ENCODE measurements at regions not wholly inside any gene's neighbourhood (a gene's known extent, or its start where the extent isn't known, plus 50 kb on each side); places are given as distances from the start of the nearest gene placed in this dataset.

- ChIA-PET POLR2A (no interaction called here), CTCF (no interaction called here)
- H3K27me3 Mint-ChIP-seq, result peaks cover 5% of the 10 kb centered on the region
- no peaks in the 10 kb centered on the region for H3K4me1 Mint-ChIP-seq
- H3K27ac Mint-ChIP-seq, result no peak overlapping the region
- H3K9me3 Mint-ChIP-seq, result peaks cover 6% of the 10 kb centered on the region
- H3K4me3 Mint-ChIP-seq, result no peak overlapping the region
- DNase-seq, result no peak
- no peaks in the 10 kb centered on the region for H3K36me3 Mint-ChIP-seq (ENCODE audit: low read depth)
These were observed 421.9 kb upstream of the CADM1 start for GRCh38 chr11:115926138-115926537.

DNA sequence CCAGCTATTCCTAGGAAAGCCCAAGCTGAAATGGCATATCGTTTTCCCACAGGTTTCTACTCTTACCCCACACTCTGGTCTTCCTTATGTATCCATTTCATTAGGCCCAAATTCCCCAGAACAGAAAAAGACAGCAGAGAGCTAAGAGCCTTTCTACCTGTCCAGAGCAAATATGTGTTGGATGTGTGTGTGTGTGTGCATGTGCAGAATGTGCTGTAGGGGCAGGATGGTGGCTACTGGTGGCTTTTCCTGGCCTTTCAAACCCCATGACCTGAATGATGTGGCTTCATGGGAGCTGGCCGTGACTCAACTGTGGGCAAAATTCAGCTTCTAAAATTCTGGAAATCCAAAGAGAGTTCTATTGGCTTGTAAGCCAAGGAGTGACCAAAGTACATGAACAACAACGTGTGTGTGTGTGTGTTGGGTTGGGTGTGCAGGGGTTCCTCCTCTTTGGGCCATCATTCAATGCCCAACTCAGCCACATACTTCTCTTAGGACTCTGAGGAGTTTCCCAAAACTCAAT is 421.4 kb upstream of the CADM1 start:
- Mint-ChIP-seq H3K4me1 (no peaks in the 10 kb centered on the region), H3K4me3 (no peak overlapping the region)

GRCh38 chr11:115924744-115925567 is 420.7 kb upstream of the CADM1 start:
- CTCF ChIA-PET, result no interaction called here
- H3K9me3 Mint-ChIP-seq, result peaks cover 8% of the 10 kb centered on the region
- H3K27ac Mint-ChIP-seq, result no peak overlapping the region
- H3K4me1 Mint-ChIP-seq, result no peaks in the 10 kb centered on the region
- peaks cover 3% of the 10 kb centered on the region for H3K27me3 Mint-ChIP-seq
- H3K4me3 Mint-ChIP-seq, result no peak overlapping the region
- POLR2A ChIA-PET, result no interaction called here
- no peaks in the 10 kb centered on the region for H3K36me3 Mint-ChIP-seq (ENCODE audit: low read depth)
- no peak for DNase-seq

More for the DNA sequence above, 421.4 kb upstream of the CADM1 start:
- Mint-ChIP-seq H3K9me3 (peaks cover 8% of the 10 kb centered on the region), H3K27me3 (peaks cover 5% of the 10 kb centered on the region), H3K27ac (no peak overlapping the region), H3K36me3 (ENCODE audit: low read depth) (no peaks in the 10 kb centered on the region)
- POLR2A ChIA-PET, result no interaction called here
- no peak for DNase-seq
- CTCF ChIA-PET, result no interaction called here

GRCh38 chr11:115922876-115923275 is 418.7 kb upstream of the CADM1 start:
- ChIA-PET POLR2A (no interaction called here), CTCF (no interaction called here)
- Mint-ChIP-seq H3K36me3 (ENCODE audit: low read depth) (no peaks in the 10 kb centered on the region), H3K4me1 (peaks cover 6% of the 10 kb centered on the region), H3K27ac (no peak overlapping the region), H3K9me3 (peaks cover 8% of the 10 kb centered on the region), H3K4me3 (no peak overlapping the region), H3K27me3 (no peaks in the 10 kb centered on the region)
- no peak for DNase-seq

DNA sequence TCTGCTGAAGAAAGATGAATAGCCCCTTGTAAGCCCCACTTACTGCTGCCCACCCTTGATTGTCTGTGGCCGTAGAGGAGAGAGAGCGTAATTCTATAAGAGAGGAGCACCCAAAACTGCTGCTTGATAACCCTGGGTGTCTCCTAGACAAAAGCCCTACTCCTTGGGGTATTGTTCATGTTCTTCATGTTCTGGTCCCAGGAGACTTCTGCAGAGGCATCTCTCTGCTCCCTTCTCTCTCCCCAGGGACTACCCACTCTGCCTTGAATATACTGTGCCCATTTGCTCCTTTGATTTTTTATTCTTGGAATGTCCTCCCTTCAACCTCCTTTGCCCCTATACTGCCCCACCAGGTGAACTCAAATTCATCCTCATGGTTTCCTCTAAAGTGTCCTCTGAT is 417.8 kb upstream of the CADM1 start:
- Mint-ChIP-seq H3K9me3 (peaks cover 4% of the 10 kb centered on the region), H3K36me3 (ENCODE audit: low read depth) (no peaks in the 10 kb centered on the region), H3K27ac (no peak overlapping the region), H3K27me3 (no peaks in the 10 kb centered on the region), H3K4me3 (no peak overlapping the region), H3K4me1 (peaks cover 6% of the 10 kb centered on the region)
- ChIA-PET CTCF (no interaction called here), POLR2A (no interaction called here)
- no peak for DNase-seq

DNA sequence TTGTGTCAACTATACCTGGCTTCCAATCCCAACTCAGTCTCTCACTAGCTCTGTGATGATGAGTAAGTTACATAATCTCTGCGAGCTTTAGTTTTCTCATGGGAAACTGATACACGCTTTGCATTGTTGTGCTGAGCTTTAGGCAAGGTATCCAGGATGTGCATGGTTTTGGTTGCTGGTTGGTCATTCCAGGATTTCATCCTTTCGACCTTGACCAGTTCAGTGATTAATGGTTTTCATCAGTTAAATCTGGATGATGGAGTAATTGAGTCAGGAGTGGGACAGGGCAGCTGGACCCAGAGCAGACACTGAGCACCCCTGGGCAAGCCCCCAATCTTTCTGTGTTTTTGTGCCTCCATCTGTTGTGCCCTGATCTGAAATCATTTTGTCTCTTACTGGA is 417.3 kb upstream of the CADM1 start:
- Mint-ChIP-seq H3K4me1 (peaks cover 6% of the 10 kb centered on the region), H3K4me3 (no peak overlapping the region), H3K27me3 (no peaks in the 10 kb centered on the region), H3K36me3 (ENCODE audit: low read depth) (no peaks in the 10 kb centered on the region), H3K9me3 (peaks cover 4% of the 10 kb centered on the region), H3K27ac (no peak overlapping the region)
- CTCF ChIA-PET, result no interaction called here
- POLR2A ChIA-PET, result no interaction called here
- DNase-seq, result no peak

DNA sequence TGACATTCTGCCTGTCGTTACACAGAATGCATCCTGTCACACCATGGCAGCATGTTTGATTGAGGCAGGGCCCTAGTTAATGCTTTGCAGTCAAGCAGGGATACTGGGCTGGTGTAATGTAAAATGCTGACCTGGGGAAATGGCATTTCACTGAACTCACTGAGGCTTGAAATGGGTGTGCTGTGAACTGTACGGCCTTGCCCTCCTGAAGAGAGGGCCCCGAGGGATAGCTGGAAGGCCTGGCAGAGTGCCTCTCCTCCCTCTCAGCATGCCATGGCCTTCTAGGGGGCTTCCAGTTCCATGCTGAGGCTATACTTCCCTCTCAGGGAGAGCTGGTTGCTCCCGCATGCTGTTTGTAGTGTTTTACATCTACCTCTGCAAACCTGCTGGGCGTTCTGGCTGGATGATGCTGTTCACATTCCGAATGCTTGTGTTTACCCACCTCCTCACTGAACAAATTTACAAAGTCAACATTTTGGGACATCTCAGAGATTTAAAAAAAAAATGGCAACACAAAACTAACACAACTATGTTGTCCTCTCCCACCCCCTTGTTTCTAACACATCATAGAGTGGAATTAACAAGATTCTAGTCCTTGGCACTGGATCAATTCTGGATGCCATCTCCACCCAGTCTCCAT is 416.7 kb upstream of the CADM1 start:
- Mint-ChIP-seq H3K9me3 (peaks cover 4% of the 10 kb centered on the region), H3K27ac (no peak overlapping the region), H3K27me3 (no peaks in the 10 kb centered on the region), H3K36me3 (ENCODE audit: low read depth) (no peaks in the 10 kb centered on the region), H3K4me3 (no peak overlapping the region), H3K4me1 (peaks cover 6% of the 10 kb centered on the region)
- DNase-seq, result no peak
- CTCF ChIA-PET, result no interaction called here
- POLR2A ChIA-PET, result no interaction called here

- Mint-ChIP-seq H3K4me1 (peaks cover 6% of the 10 kb centered on the region), H3K27ac (no peak overlapping the region), H3K9me3 (peaks cover 4% of the 10 kb centered on the region), H3K36me3 (ENCODE audit: low read depth) (no peaks in the 10 kb centered on the region), H3K4me3 (no peak overlapping the region), H3K27me3 (no peaks in the 10 kb centered on the region)
- DNase-seq, result no peak
- CTCF ChIA-PET, result no interaction called here
- POLR2A ChIA-PET, result no interaction called here
These were observed 415.9 kb upstream of the CADM1 start for GRCh38 chr11:115920092-115920461.

GRCh38 chr11:115919341-115920091 is 415.3 kb upstream of the CADM1 start:
- no peaks in the 10 kb centered on the region for H3K27me3 Mint-ChIP-seq
- DNase-seq, result no peak
- H3K9me3 Mint-ChIP-seq, result peaks cover 4% of the 10 kb centered on the region
- H3K4me3 Mint-ChIP-seq, result no peak overlapping the region
- H3K27ac Mint-ChIP-seq, result no peak overlapping the region
- ChIA-PET POLR2A (no interaction called here), CTCF (no interaction called here)
- H3K4me1 Mint-ChIP-seq, result peaks cover 6% of the 10 kb centered on the region
- no peaks in the 10 kb centered on the region for H3K36me3 Mint-ChIP-seq (ENCODE audit: low read depth)

DNA sequence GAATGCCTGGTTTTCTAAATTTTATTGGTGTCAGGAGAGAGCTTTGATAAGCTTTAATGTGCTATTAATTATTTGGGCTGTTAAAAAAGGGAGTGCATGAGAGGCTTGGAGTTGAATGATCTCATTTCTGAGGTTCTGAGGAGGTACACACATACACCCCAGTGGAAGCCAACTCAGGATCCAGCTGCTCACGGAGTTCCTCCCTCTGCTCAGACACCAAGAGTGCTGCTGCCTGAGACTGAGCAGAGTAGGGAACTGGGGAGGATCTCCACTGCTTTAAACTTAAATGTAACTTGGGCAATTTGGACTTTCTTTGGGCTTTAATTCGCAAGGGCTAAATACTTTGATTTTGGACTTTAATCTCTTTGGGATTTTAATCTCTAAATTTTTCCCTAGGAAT is 414.4 kb upstream of the CADM1 start:
- Mint-ChIP-seq H3K4me1 (peaks cover 6% of the 10 kb centered on the region), H3K36me3 (ENCODE audit: low read depth) (no peaks in the 10 kb centered on the region), H3K9me3 (peaks cover 4% of the 10 kb centered on the region), H3K4me3 (no peak overlapping the region), H3K27ac (no peak overlapping the region), H3K27me3 (no peaks in the 10 kb centered on the region)
- no peak for DNase-seq
- CTCF ChIA-PET, result no interaction called here
- POLR2A ChIA-PET, result no interaction called here

- Mint-ChIP-seq H3K9me3 (peaks cover 4% of the 10 kb centered on the region), H3K4me3 (no peak overlapping the region), H3K4me1 (peaks cover 6% of the 10 kb centered on the region), H3K27me3 (no peaks in the 10 kb centered on the region), H3K36me3 (ENCODE audit: low read depth) (no peaks in the 10 kb centered on the region), H3K27ac (no peak overlapping the region)
- ChIA-PET POLR2A (no interaction called here), CTCF (no interaction called here)
- DNase-seq, result no peak
These were observed 412.4 kb upstream of the CADM1 start for GRCh38 chr11:115916608-115917007.

- no peaks in the 10 kb centered on the region for H3K27me3 Mint-ChIP-seq
- H3K27ac Mint-ChIP-seq, result no peak overlapping the region
- no peaks in the 10 kb centered on the region for H3K9me3 Mint-ChIP-seq
- ChIA-PET POLR2A (no interaction called here), CTCF (no interaction called here)
- no peaks in the 10 kb centered on the region for H3K4me1 Mint-ChIP-seq
- no peak for DNase-seq
- no peaks in the 10 kb centered on the region for H3K36me3 Mint-ChIP-seq (ENCODE audit: low read depth)
- no peak overlapping the region for H3K4me3 Mint-ChIP-seq
These were observed 408.3 kb upstream of the CADM1 start for GRCh38 chr11:115912484-115912945.

DNA sequence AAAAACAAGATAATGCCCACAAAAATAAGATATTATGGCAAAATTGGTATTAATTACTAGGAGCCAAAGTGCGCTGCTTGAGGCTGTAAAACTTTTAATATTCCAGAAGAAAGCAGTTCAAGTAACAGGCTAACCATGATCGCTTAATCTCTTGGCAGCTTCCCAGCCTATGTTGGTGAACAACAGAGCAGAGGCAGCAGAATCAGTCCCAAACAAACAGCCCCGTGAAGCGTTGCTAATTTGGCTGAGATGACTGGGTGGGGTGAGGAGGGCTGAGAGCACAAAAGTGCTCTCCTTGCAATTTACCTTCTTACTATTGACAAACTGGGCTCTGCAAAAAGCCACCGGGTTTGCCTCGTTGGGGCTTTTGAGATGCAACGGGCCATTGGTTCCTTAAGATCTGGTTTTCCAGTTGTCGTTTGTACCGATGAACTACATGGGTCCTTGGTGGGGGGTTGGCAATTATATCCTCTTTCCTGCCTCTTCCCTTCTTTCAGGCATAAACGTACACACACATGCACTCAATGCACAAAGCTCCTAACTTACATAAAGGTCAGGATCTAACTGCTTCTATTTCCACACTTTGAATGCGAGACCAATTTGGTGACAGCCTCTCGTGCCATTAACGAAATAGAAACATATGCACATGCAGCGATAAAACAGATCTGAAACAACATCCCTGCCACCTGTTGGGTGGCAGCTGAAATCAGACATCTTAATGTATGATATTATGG is 407.6 kb upstream of the CADM1 start:
- DNase-seq, result no peak
- POLR2A ChIA-PET, result no interaction called here
- no peak overlapping the region for H3K4me3 Mint-ChIP-seq
- no peak overlapping the region for H3K27ac Mint-ChIP-seq
- CTCF ChIA-PET, result no interaction called here
- H3K36me3 Mint-ChIP-seq (ENCODE audit: low read depth), result no peaks in the 10 kb centered on the region
- H3K4me1 Mint-ChIP-seq, result no peaks in the 10 kb centered on the region
- H3K9me3 Mint-ChIP-seq, result no peaks in the 10 kb centered on the region
- H3K27me3 Mint-ChIP-seq, result no peaks in the 10 kb centered on the region

Data from activated CD4-positive, alpha-beta T cell treated with anti-CD3 and anti-CD28 coated beads, Interleukin-2, amount 10 ng/mL, durations not matched to agents 7 days and 5 days (primary cell).